ENCODE measurements at regions not wholly inside any gene's neighbourhood (a gene's known extent, or its start where the extent isn't known, plus 50 kb on each side); places are given as distances from the start of the nearest gene placed in this dataset.

- ChIA-PET CTCF (interaction anchor here (1.1 kb wide), 1 partner anchor 10 kb away, joined by 3 read pairs; no protein-coding TSS in a partner anchor), POLR2A (no interaction called here)
- no peak overlapping the region for H3K27ac ChIP-seq
- DNase-seq (ENCODE audit: low read depth in 1 of 2, low spot score in 1 of 2), result no peak
- TF ChIP-seq POLR2A (IDR thresholded peaks at IDR 0.05; ENCODE audit: low read length), result no peak
- no peak for TF ChIP-seq RFX5 (IDR thresholded peaks at IDR 0.05)
- TF ChIP-seq BCL3 (IDR thresholded peaks at IDR 0.05), result no peak
- no peak for TF ChIP-seq MAZ (IDR thresholded peaks at IDR 0.05; ENCODE audit: borderline replicate concordance, low read depth, low read length)
- no peak for TF ChIP-seq CBX8 (IDR thresholded peaks at IDR 0.05)
- no peak for TF ChIP-seq ZC3H11A (IDR thresholded peaks at IDR 0.05)
- TF ChIP-seq MAFK (IDR thresholded peaks at IDR 0.05; ENCODE audit: partially characterized antibody), result no peak
- no peak for TF ChIP-seq CEBPB (IDR thresholded peaks at IDR 0.05)
- no peak for TF ChIP-seq RNF2 (IDR thresholded peaks at IDR 0.05; ENCODE audit: borderline replicate concordance, low read depth)
- no peak for TF ChIP-seq BHLHE40 (IDR thresholded peaks at IDR 0.05; ENCODE audit: low read depth, low read length)
- no peak for TF ChIP-seq HOXA7 (CRISPR knock-in tag; IDR thresholded peaks at IDR 0.05)
- no peak overlapping the region for H3K4me3 ChIP-seq
- H3K4me2 ChIP-seq, result no peak overlapping the region
- no peaks in the 10 kb centered on the region for H3K9me3 ChIP-seq
- FAIRE-seq, result no peak
- 82% methylated on average over 5 of the region's 5 CpGs for WGBS (ENCODE audit: missing lambda C conversion rate)
- no peak for ATAC-seq
- H3K4me1 ChIP-seq, result no peaks in the 10 kb centered on the region
Measured at GRCh38 chr9:655875-656274, 185.6 kb upstream of the DMRT1 start.

GRCh38 chr9:656926-657568 lies 184.4 kb upstream of the DMRT1 start:
- TF ChIP-seq POLR2A (IDR thresholded peaks at IDR 0.05; ENCODE audit: low read length), result no peak
- TF ChIP-seq JUN (IDR thresholded peaks at IDR 0.05), result no peak
- no peak for TF ChIP-seq FOSL2 (IDR thresholded peaks at IDR 0.05)
- no peak for TF ChIP-seq FOSL2 (CRISPR knock-in tag; IDR thresholded peaks at IDR 0.05)
- TF ChIP-seq BCL3 (IDR thresholded peaks at IDR 0.05), result no peak
- no peak for TF ChIP-seq ZSCAN20 (CRISPR knock-in tag; IDR thresholded peaks at IDR 0.05)
- TF ChIP-seq CBX2 (IDR thresholded peaks at IDR 0.05; ENCODE audit: borderline replicate concordance, low read depth), result no peak
- TF ChIP-seq PBX3 (IDR thresholded peaks at IDR 0.05), result no peak
- no peak for TF ChIP-seq ELK1 (IDR thresholded peaks at IDR 0.05; ENCODE audit: low read depth, low read length)
- no peak for TF ChIP-seq ATOH8 (CRISPR knock-in tag; IDR thresholded peaks at IDR 0.05; ENCODE audit: low read depth)
- no peak for TF ChIP-seq KDM1A (IDR thresholded peaks at IDR 0.05; ENCODE audit: low read depth)
- TF ChIP-seq HOXB5 (CRISPR knock-in tag; IDR thresholded peaks at IDR 0.05), result no peak
- no peak for TF ChIP-seq MAX (IDR thresholded peaks at IDR 0.05)
- no peak for TF ChIP-seq NFE2L2 (conservative IDR thresholded peaks at IDR 0.05; ENCODE audit: low read length)
- no peak for TF ChIP-seq REST (IDR thresholded peaks at IDR 0.05)
- TF ChIP-seq HOXA7 (CRISPR knock-in tag; IDR thresholded peaks at IDR 0.05), result no peak
- TF ChIP-seq RARB (CRISPR knock-in tag; IDR thresholded peaks at IDR 0.05), result no peak
- TF ChIP-seq BHLHE40 (IDR thresholded peaks at IDR 0.05; ENCODE audit: low read depth, low read length), result no peak
- TF ChIP-seq CBX8 (IDR thresholded peaks at IDR 0.05), result no peak
- 55% methylated on average over 3 of the region's 3 CpGs for WGBS (ENCODE audit: missing lambda C conversion rate)
- CTCF ChIA-PET, result no interaction called here
- Histone ChIP-seq H3K4me1 (no peaks in the 10 kb centered on the region), H3K4me2 (no peak overlapping the region), H3K4me3 (no peak overlapping the region), H3K27ac (no peak overlapping the region), H3K9me3 (no peaks in the 10 kb centered on the region)
- POLR2A ChIA-PET, result no interaction called here
- DNase-seq (ENCODE audit: low read depth in 1 of 2, low spot score in 1 of 2) (no peak), ATAC-seq (no peak), FAIRE-seq (no peak)

Data from A549 (cell line).